OCI-LY7 (cell line): ENCODE measurements at regions not wholly inside any gene's neighbourhood (a gene's known extent, or its start where the extent isn't known, plus 50 kb on each side); places are given as distances from the start of the nearest gene placed in this dataset.

ENCODE experiments used
- BruUV-seq: library from RNA; stranded (reverse); fragments of 400-500 nt; replicated peaks from 2 replicates; lab custom pipeline; 2021; lab: Mats Ljungman, UMichigan
- CTCF ChIA-PET: fragments of 300-600 bp; sonication (Branson Sonifier 250); formaldehyde crosslinking; loops from one replicate; lab custom pipeline; 2022; ENCODE audit warnings: antibody characterized with exemption; ENCODE audit not compliant: unreplicated experiment; lab: Charles Lee
- POLR2A ChIA-PET: fragments of 300-600 bp; sonication (Branson Sonifier 250); formaldehyde crosslinking; loops from one replicate; lab custom pipeline; 2022; ENCODE audit warnings: antibody characterized with exemption; lab: Charles Lee
- DNase-seq: peaks from one replicate; pipeline ENCODE4 v3.0.0-alpha.2; 2015; ENCODE audit warnings: low spot score
- H2AFZ ChIP-seq: fragments of 200-600 bp; sonication (generic), shearing (Covaris generic); 2 replicates; pipeline ENCODE4 v1.6.1; 2014; ENCODE audit warnings: mild to moderate bottlenecking, antibody characterized with exemption, low read length, moderate library complexity
- H3K27ac ChIP-seq: fragments of 200-600 bp; sonication (generic); 2 replicates; pipeline ENCODE4 v1.5.1; 2014; ENCODE audit warnings: mixed run types, low read depth, mild to moderate bottlenecking, moderate library complexity, low read length, inconsistent platforms; ENCODE audit not compliant: poor library complexity, severe bottlenecking
- H3K36me3 ChIP-seq: fragments of 200-600 bp; sonication (generic); 2 replicates; pipeline ENCODE4 v1.6.1; 2014; ENCODE audit warnings: mild to moderate bottlenecking, antibody characterized with exemption, low read length, moderate library complexity, mixed read lengths; ENCODE audit not compliant: insufficient read depth
- H3K4me1 ChIP-seq: fragments of 200-600 bp; sonication (generic); 2 replicates; pipeline ENCODE4 v1.5.1; 2014; ENCODE audit warnings: mild to moderate bottlenecking, low read length; ENCODE audit not compliant: insufficient read depth, poor library complexity, severe bottlenecking
- H3K4me2 ChIP-seq: fragments of 200-600 bp; sonication (generic); 2 replicates; pipeline ENCODE4 v1.6.1; 2014; ENCODE audit warnings: mild to moderate bottlenecking, low read length
- H3K4me3 ChIP-seq: fragments of 200-600 bp; sonication (generic); 2 replicates; pipeline ENCODE4 v1.5.1; 2014; ENCODE audit warnings: mild to moderate bottlenecking, low read depth, low read length; ENCODE audit not compliant: poor library complexity, severe bottlenecking
- H3K79me2 ChIP-seq: fragments of 200-600 bp; sonication (generic); 2 replicates; pipeline ENCODE4 v1.6.1; 2016; ENCODE audit warnings: low read depth, mild to moderate bottlenecking, low read length, moderate library complexity, mixed read lengths; ENCODE audit not compliant: insufficient read depth
- H3K9me2 ChIP-seq: fragments of 200-600 bp; sonication (generic); 2 replicates; pipeline ENCODE4 v1.6.1; 2016; ENCODE audit warnings: mild to moderate bottlenecking, low read length, mixed read lengths; ENCODE audit not compliant: insufficient read depth
- H3K9me3 ChIP-seq: fragments of 200-600 bp; sonication (generic); 2 replicates; pipeline ENCODE4 v1.6.1; 2014; ENCODE audit warnings: mild to moderate bottlenecking, mixed run types, low read length, mixed read lengths
- H4K20me1 ChIP-seq: fragments of 200-600 bp; sonication (generic); 2 replicates; pipeline ENCODE4 v1.6.1; 2014; ENCODE audit warnings: mild to moderate bottlenecking, antibody characterized with exemption, low read length, moderate library complexity, mixed read lengths; ENCODE audit not compliant: insufficient read depth
- CTCF ChIP-seq: fragments of 200-600 bp; sonication (generic); conservative IDR thresholded peaks from 2 replicates; pipeline ENCODE4 v1.5.1; 2014; ENCODE audit warnings: mild to moderate bottlenecking, antibody characterized with exemption, low read length, moderate library complexity, mixed read lengths
- EZH2phosphoT487 ChIP-seq: fragments of 200-600 bp; sonication (generic); IDR thresholded peaks from 2 replicates; pipeline ENCODE4 v1.6.1; 2018; ENCODE audit warnings: low read depth, borderline replicate concordance, mild to moderate bottlenecking, mixed run types, antibody characterized with exemption, low read length, moderate library complexity, mixed read lengths
- intact Hi-C: fragments of 100-400 bp; cut with micrococcal nuclease; formaldehyde crosslinking; loops from one replicate; pipeline ENCODE4 v1.10.0; 2022; ENCODE audit not compliant: unreplicated experiment

- POLR2A ChIA-PET, result interaction anchor here (0.9 kb wide), 1 partner anchor 167 kb away, joined by 4 read pairs; no protein-coding TSS in a partner anchor
- H3K4me3 ChIP-seq, result no peak overlapping the region
- no peaks in the 10 kb centered on the region for H4K20me1 ChIP-seq
- H3K36me3 ChIP-seq, result no peaks in the 10 kb centered on the region
- no peak overlapping the region for H2AFZ ChIP-seq
- H3K4me1 ChIP-seq, result no peaks in the 10 kb centered on the region
- H3K4me2 ChIP-seq, result no peak overlapping the region
- TF ChIP-seq CTCF (no peak), EZH2phosphoT487 (no peak)
- no peak overlapping the region for H3K27ac ChIP-seq
- DNase-seq, result no peak
- H3K79me2 ChIP-seq, result no peaks in the 10 kb centered on the region
- H3K9me2 ChIP-seq, result no peaks in the 10 kb centered on the region
- no peaks in the 10 kb centered on the region for H3K9me3 ChIP-seq
- CTCF ChIA-PET, result no interaction called here
- intact Hi-C loops, result no loop called here
- BruUV-seq, result no TSS peak
These were observed 139.6 kb upstream of the E2F8 start for GRCh38 chr11:19380375-19380774.

- H3K9me2 ChIP-seq, result no peaks in the 10 kb centered on the region
- no peak overlapping the region for H2AFZ ChIP-seq
- H3K36me3 ChIP-seq, result no peaks in the 10 kb centered on the region
- no peaks in the 10 kb centered on the region for H3K79me2 ChIP-seq
- CTCF ChIA-PET, result no interaction called here
- POLR2A ChIA-PET, result interaction anchor here (0.9 kb wide), 1 partner anchor 15 kb away, joined by 3 read pairs; no protein-coding TSS in a partner anchor
- H3K9me3 ChIP-seq, result no peaks in the 10 kb centered on the region
- DNase-seq, result no peak
- TF ChIP-seq CTCF, result no peak
- no peak for TF ChIP-seq EZH2phosphoT487
- no peak overlapping the region for H3K4me2 ChIP-seq
- H3K4me3 ChIP-seq, result no peak overlapping the region
- intact Hi-C loops, result no loop called here
- BruUV-seq, result no TSS peak
- no peaks in the 10 kb centered on the region for H3K4me1 ChIP-seq
- no peaks in the 10 kb centered on the region for H4K20me1 ChIP-seq
- no peak overlapping the region for H3K27ac ChIP-seq
These were observed 138.7 kb upstream of the E2F8 start for GRCh38 chr11:19379465-19379864.

- Histone ChIP-seq H3K4me2 (no peak overlapping the region), H3K79me2 (no peaks in the 10 kb centered on the region), H3K36me3 (no peaks in the 10 kb centered on the region), H3K27ac (no peak overlapping the region), H3K4me3 (no peak overlapping the region), H2AFZ (no peak overlapping the region), H3K4me1 (no peaks in the 10 kb centered on the region), H4K20me1 (no peaks in the 10 kb centered on the region), H3K9me3 (no peaks in the 10 kb centered on the region), H3K9me2 (no peaks in the 10 kb centered on the region)
- BruUV-seq, result no TSS peak
- CTCF ChIA-PET, result no interaction called here
- TF ChIP-seq CTCF, result no peak
- POLR2A ChIA-PET, result no interaction called here
- DNase-seq, result no peak
- intact Hi-C loops, result no loop called here
These were observed 138.1 kb upstream of the E2F8 start for GRCh38 chr11:19378814-19379213.
